ENCODE measurements at regions not wholly inside any gene's neighbourhood (a gene's known extent, or its start where the extent isn't known, plus 50 kb on each side); places are given as distances from the start of the nearest gene placed in this dataset.

GRCh38 chr4:38581426-38582106, 82.4 kb upstream of the KLF3 start:
- no peak for TF ChIP-seq CTCF (IDR thresholded peaks at IDR 0.05; ENCODE audit: low read length)
- TF ChIP-seq EZH2 (IDR thresholded peaks at IDR 0.05; ENCODE audit: borderline replicate concordance, low read length), result no peak

Data from OCI-LY1 (cell line).